Amniotic stem cell (primary cell): ENCODE measurements at regions not wholly inside any gene's neighbourhood (a gene's known extent, or its start where the extent isn't known, plus 50 kb on each side); places are given as distances from the start of the nearest gene placed in this dataset.

ENCODE experiments used
- DNase-seq: peaks from one replicate; lab custom pipeline; 2025; lab: John Stamatoyannopoulos, UW

- DNase-seq: no peak
These were observed 223.5 kb downstream of the BTG1 start for GRCh38 chr12:91922139-91922538.

DNA sequence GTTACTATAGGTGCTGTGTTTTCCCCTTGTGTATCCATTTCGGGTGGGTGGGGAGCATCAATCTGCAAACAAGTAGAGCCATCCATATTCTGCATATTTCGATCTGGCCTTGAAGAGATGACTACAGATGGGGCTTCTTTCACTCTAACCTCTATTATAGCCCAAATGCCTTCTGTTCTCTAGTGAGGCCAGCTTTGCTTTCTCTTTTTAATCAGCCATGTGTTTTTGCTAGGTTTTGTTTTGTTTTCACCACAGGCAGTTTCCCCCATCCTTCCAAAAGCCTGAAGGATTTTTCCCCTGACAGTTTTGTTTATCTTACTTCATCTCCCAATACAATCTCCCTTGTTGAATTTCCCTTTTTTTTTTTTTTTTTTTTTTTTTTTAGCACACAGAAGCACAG is 224.1 kb downstream of the BTG1 start:
- DNase-seq: no peak

DNA sequence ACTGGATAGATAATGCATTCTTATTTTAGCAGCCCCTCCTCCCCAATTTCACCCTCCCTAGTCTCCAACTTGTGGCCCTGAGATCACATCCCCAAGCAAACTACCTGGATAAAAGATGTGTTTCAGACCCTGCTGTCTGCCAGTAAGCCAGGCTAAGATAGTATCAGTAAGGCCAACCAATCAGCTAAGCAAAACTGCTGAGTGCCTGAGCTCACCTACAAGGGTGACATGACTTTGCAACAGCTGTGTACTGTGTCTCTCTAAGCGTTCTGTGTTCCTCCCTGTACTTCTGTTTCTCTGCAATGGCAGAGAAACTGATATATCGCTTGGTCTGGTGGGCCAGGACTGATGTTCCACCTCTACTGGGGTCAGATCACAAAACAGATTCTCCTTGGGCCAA is 224.9 kb downstream of the BTG1 start:
- no peak for DNase-seq

GRCh38 chr12:91920276-91920675 is 225.4 kb downstream of the BTG1 start:
- DNase-seq: no peak

DNA sequence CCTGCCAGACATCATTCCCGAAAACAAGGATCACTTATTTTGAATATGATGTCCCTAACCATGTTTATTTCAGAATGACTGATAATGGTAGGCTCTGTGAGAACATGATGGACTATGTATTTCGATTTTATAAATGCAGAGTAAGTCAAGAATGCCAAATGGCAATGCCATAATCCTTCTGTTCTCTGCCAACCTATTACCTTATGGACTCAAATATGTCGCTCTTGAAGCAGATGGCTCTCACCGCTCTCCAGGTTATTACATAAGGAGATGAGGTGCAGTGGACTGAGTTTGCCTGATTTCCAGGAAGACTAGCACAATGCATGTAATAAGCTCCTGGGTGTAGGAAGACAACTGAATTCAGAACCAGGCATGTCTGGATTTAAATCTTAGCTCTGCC is 227.2 kb downstream of the BTG1 start:
- no peak for DNase-seq

- no peak for DNase-seq
These were observed 230.9 kb downstream of the BTG1 start for GRCh38 chr12:91914701-91915100.

- DNase-seq: no peak
These were observed 232.0 kb downstream of the BTG1 start for GRCh38 chr12:91913651-91914050.

- no peak for DNase-seq
These were observed 232.5 kb downstream of the BTG1 start for GRCh38 chr12:91913124-91913523.

GRCh38 chr12:91912178-91912577 is 233.5 kb downstream of the BTG1 start:
- DNase-seq: no peak

GRCh38 chr12:91910871-91911388 is 234.7 kb downstream of the BTG1 start:
- no peak for DNase-seq

DNA sequence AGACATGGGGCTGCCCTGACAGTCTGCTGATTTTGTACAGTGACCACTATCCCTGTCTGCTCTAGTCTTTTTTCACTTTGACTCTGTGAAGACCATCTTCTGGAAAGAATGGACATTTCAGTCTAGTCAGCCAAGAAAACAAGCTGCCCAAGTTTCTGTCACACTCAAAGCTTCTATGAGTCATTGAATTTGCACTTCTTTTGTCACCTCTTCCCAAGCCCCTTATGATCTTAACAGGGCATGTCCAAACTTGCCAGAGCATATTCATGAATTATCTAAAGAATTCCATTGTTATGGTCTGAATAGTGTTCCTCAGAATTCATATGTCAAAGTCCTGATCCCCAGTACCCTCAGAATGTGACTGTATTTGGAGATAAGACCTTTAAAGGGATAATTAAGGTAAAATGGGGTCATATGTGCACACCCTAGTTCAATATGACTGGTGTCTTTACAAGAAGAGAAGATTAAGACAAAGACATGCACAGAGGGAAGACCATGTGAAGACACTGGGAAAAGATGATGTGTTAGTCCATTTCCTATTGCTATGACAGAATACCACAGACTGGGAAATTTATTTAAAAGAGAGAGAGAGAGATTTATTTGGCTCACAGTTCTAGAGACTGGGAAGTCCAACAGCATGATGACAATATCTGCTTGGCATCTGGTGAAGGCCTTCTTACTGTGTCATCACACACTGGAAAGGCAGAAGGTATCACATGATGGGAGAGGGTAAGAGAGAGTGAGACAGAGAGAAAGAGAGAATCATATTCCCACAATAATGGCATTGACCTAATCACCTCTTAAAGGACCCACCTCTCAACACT is 242.6 kb downstream of the BTG1 start:
- DNase-seq: no peak

DNA sequence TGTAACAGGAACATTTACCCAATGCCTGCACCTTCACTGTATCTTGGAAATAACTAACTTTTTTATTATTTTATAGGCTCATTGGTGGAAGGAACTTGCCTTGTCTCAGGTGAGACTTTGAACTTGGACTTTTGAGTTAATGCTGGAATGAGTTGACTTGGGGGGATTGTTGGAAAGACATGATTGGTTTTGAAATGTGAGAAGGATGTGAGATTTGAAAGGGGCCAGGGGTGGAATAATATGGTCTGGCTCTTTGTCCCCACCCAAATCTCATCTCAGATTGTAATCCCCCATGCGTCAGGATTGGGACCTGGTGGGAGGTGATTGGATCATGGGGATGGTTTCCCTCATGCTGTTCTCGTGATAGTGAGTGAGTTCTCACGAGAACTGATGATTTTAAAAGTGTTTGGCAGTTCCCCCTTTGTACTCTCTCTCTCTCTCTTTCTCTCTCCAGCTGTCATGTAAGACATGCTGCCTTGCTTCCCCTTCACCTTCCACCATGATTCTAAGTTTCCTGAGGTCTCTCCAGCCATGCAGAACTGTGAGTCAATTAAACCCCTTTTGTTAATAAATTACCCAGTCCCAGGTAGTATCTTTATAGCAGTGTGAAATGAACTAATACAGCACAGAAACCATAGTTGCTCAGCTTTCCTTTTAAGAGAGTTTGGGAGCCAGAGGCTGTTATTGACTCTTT is 244.1 kb downstream of the BTG1 start:
- DNase-seq: no peak

DNA sequence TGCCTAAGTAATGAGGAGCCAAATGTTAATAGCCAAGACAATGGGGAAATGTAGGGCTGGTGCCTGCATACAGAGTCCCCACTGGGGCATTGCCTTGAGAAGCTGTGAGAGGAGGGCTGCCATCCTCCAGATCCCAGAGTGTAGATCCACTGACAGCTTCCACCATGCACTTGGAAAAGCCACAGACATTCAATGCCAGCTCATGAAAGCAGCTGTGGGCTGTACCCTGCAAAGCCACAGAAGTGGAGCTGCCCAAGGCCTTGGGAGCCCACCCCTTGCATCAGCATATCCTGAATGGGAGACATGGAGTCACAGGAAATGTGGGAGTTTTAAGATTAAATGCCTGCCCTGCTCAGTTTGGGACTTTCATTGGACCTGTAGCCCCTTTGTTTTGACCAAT is 244.7 kb downstream of the BTG1 start:
- no peak for DNase-seq

DNA sequence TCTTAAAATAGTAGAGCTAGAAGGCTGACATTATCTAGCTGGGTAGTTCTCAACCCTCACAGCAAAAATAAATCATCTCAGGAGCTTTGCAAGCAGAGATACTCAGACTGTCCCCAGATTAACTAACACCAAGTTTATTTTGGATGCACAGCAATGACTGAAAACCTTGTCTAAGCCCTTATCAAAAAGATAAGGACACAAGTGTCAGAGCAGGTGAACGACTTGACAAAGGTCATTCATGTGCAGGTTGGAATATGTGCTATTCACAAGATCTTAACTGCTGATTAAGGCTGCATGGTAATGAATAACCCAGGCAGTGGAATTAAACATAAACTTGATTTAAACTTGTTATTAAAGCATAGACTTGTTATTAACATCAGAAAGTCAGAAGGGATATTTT is 246.6 kb downstream of the BTG1 start:
- DNase-seq: no peak

DNA sequence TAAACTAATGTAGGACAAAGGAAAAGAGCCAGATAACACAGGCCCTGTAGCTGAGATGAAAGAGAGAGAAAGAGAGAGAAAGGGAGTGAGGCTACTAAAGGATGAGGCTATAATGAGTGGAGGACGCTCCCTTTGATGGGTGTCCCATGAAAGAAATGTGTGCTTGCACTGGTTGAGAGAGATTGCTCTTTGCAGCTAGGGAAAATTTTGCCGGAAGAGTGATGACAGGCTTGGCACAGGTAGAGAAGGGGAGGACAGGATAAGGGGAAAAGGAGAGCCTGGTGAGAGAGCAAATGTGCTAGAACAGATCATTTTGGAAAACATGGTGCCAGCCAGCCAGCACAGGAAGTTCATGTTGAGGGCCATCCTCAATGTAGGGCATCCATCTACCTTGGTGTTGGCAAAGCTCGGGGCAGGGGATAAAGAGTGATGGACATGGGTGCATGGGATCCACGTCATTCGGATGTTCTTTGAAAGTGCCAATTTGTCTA is 248.6 kb downstream of the BTG1 start:
- DNase-seq: no peak

DNA sequence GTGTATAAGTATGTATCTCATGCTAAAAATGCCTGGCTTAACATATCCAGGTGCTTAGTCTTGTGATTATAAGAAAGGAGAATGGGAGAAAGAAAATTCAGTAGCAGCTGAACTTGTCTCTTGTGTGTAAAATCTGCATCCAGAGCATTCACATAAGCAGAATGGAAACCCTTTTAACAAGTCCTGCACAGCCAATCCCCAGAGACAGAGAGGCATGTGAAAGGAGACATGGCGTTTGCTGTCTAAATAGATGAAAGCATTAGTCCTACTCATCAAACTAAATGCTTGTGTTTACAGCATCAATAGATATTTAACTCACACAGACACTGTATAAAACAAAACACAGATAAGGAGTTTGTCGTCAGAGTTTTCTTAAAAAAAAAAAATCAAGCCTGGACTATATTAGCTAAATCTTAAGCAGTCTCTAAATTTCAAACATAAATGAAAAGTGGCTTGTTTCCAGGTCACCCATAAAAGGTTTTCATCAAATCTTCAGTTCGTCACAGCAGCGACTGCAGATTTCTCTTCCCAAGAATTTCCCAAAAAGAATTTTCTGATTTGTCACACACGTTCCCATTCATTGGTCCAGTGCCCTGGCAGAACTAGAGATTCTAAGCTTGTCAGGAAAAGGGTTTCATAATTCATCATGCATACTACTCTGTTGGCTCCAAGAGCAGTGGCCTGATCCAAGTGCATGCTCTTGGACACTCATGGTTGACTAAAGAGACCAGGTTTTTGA is 249.2 kb downstream of the BTG1 start:
- no peak for DNase-seq

- DNase-seq: no peak
These were observed 250.7 kb downstream of the BTG1 start for GRCh38 chr12:91894911-91895310.

DNA sequence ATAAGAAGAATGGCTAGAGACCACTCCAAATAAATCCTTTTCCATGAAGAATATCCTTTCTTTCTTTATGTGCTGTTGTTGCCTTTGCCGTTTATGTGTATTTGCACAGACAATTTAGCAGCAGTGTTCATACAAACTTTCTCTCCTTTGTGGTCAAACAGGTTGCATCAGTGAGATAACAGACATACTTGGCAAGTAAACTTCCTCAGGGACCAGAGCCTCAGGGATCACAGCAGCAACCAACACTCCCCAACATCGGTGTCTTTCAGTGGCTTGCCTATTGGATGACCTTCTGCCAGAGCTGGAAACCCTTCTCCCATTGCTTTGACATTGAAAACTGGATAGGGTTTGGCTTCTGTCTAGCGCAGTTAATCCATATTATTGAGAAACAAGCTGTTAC is 252.2 kb downstream of the BTG1 start:
- DNase-seq: no peak

- no peak for DNase-seq
These were observed 253.4 kb downstream of the BTG1 start for GRCh38 chr12:91892081-91892855.

DNA sequence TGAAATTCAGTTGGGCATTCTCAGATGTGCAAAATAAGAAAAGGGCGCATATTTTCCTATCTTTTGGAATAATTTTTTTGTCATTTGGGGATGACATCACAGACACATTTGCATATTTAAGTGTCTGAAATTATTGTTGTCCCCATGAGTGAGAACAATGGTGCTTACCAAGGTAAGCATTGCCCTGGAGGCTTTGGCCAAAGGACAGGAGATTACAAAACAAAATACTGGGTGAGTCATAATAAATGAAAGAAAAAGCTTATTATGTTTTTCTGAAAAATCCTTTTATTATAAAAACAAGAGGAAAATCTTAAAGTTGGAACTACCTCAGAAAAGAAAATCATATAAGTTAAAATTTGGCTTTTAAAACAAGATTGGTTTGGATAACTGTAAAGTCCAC is 254.9 kb downstream of the BTG1 start:
- no peak for DNase-seq

DNA sequence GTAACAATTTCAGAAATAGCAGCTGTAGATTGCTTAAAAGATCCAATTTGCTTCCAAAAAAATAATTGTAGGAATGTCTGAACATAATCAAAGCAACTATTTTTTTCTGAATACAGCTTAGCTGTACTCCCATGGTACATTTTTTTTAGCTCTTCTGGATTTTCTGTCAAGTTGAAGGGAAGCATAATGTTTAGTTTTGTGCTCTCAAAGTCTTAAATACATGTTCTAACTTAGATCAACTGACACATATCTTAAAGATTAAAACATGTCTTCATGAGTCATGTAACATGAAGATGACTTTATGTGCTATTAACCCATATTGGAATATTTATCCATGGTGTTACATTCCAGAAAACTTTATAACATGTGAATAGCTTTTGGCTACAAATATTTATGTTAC is 255.7 kb downstream of the BTG1 start:
- no peak for DNase-seq

- DNase-seq: no peak
These were observed 256.6 kb downstream of the BTG1 start for GRCh38 chr12:91889059-91889458.
